DMS153 treated with DMSO at 0.1 percent for 48 hours (cell line): ENCODE measurements at regions not wholly inside any gene's neighbourhood (a gene's known extent, or its start where the extent isn't known, plus 50 kb on each side); places are given as distances from the start of the nearest gene placed in this dataset.

Experiments
- DNase-seq: peaks from one replicate; lab custom pipeline; 2025; ENCODE audit not compliant: unreplicated experiment; lab: John Stamatoyannopoulos, UW

GRCh38 chr1:222370913-222371675, 176.8 kb downstream of the HHIPL2 start:
- no peak for DNase-seq

GRCh38 chr1:222370081-222370912, 177.6 kb downstream of the HHIPL2 start:
- no peak for DNase-seq

GRCh38 chr1:222369148-222369547, 178.8 kb downstream of the HHIPL2 start:
- DNase-seq, result no peak

- DNase-seq, result no peak
Measured at GRCh38 chr1:222358100-222358499, 189.8 kb downstream of the HHIPL2 start.

- DNase-seq, result no peak
Measured at GRCh38 chr1:222357252-222357651, 190.7 kb downstream of the HHIPL2 start.

GRCh38 chr1:222347627-222348026, 200.3 kb downstream of the HHIPL2 start:
- no peak for DNase-seq

- no peak for DNase-seq
Measured at GRCh38 chr1:222346955-222347354, 200.9 kb downstream of the HHIPL2 start.

GRCh38 chr1:222339376-222339947, 208.4 kb downstream of the HHIPL2 start:
- DNase-seq, result no peak

- no peak for DNase-seq
Measured at GRCh38 chr1:222335586-222335985, 212.3 kb downstream of the HHIPL2 start.

- DNase-seq, result no peak
Measured at GRCh38 chr1:222334026-222334680, 213.8 kb downstream of the HHIPL2 start.

- no peak for DNase-seq
Measured at GRCh38 chr1:222331765-222332164, 216.1 kb downstream of the HHIPL2 start.

GRCh38 chr1:222331340-222331739, 216.6 kb downstream of the HHIPL2 start:
- DNase-seq, result no peak

GRCh38 chr1:222329493-222330045, 218.3 kb downstream of the HHIPL2 start:
- DNase-seq, result no peak

GRCh38 chr1:222326710-222327036, 221.2 kb downstream of the HHIPL2 start:
- DNase-seq, result no peak

- no peak for DNase-seq
Measured at GRCh38 chr1:222326006-222326709, 221.7 kb downstream of the HHIPL2 start.

- no peak for DNase-seq
Measured at GRCh38 chr1:222325506-222325905, 222.4 kb downstream of the HHIPL2 start.

GRCh38 chr1:222314839-222315238, 233.1 kb downstream of the HHIPL2 start:
- DNase-seq, result no peak

GRCh38 chr1:222310836-222311235, 237.1 kb downstream of the HHIPL2 start:
- DNase-seq, result no peak

- DNase-seq, result no peak
Measured at GRCh38 chr1:222307621-222308020, 240.3 kb downstream of the HHIPL2 start.

GRCh38 chr1:222306512-222306911, 241.4 kb downstream of the HHIPL2 start:
- no peak for DNase-seq

- no peak for DNase-seq
Measured at GRCh38 chr1:222306011-222306410, 241.9 kb downstream of the HHIPL2 start.
